BJ (cell line): ENCODE measurements at regions not wholly inside any gene's neighbourhood (a gene's known extent, or its start where the extent isn't known, plus 50 kb on each side); places are given as distances from the start of the nearest gene placed in this dataset.

Source experiments
- CTCF ChIA-PET: fragments of 350-600 bp; formaldehyde crosslinking; extraction: SDS; loops from one replicate; lab custom pipeline; 2021; ENCODE audit warnings: antibody characterized with exemption, inconsistent platforms; lab: Yijun Ruan, JAX
- POLR2A ChIA-PET: fragments of 300-600 bp; sonication (Branson Sonifier 250); formaldehyde crosslinking; extraction: SDS; loops from one replicate; lab custom pipeline; 2021; ENCODE audit warnings: antibody characterized with exemption; lab: Charles Lee
- DNase-seq: peaks from one replicate; pipeline ENCODE4 v3.0.0-alpha.2; 2011; ENCODE audit warnings: low read depth
- H3K27me3 ChIP-seq: 2 replicates; pipeline ENCODE4 v1.6.0; 2011; ENCODE audit warnings: low read length; ENCODE audit not compliant: control insufficient read depth, insufficient read depth
- H3K36me3 ChIP-seq: 2 replicates; pipeline ENCODE4 v1.5.1; 2011; ENCODE audit warnings: low read length; ENCODE audit not compliant: control insufficient read depth, insufficient read depth
- H3K4me3 ChIP-seq: 2 replicates; pipeline ENCODE4 v1.5.1; 2011; ENCODE audit warnings: low read depth, mild to moderate bottlenecking, control low read depth, low read length
- TF ChIP-seq, protein P1 (sequence below): IDR thresholded peaks from 2 replicates; pipeline ENCODE4 v1.5.1; 2011; ENCODE audit warnings: low read depth, mild to moderate bottlenecking, control low read depth, inconsistent platforms, low read length, moderate library complexity; ENCODE audit not compliant: insufficient read depth

DNA sequence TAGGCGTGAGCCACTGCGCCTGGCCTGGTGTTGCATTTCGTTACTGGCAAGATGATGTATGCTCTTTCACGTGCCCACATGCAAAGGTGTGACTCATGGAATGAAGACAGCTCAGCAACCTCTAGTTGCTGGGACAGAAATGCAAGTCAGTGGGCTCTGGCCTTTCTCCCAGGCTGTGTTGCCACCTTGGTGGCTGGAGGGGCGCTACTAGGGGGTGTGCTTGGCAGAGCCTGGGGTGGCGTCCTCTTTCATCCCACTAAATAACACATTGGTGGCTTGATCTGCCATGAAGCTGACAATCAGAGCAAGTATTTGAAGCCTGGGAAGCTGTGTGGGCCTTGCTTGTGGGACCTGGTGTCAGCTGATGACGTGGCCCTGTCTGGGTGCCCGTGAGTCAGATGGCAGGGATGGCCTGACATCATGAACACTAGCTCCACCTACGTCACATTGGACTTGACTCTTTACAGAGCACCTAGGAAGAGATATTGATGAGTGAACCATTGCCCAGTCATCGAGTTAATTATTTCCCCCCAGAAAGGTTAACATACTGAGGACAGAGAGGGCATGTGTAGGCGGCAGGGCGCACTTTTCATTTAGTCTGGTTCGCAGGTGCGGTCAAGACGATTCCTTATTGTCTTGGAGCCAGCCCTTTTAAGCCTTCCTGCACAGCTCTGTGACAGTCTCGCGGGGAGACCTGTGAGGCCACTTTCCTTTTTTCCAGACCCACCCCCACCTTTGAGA lies 154.2 kb downstream of the TM9SF2 start:
- ChIA-PET POLR2A (no interaction called here), CTCF (interaction anchor here (0.6 to 4.1 kb wide), 27 partner anchors 8 to 1473 kb away, joined by 3 to 27 read pairs (median 4); no protein-coding TSS in a partner anchor)
- H3K36me3 ChIP-seq, result no peaks in the 10 kb centered on the region
- no peak overlapping the region for H3K4me3 ChIP-seq
- TF ChIP-seq, protein P1, sequence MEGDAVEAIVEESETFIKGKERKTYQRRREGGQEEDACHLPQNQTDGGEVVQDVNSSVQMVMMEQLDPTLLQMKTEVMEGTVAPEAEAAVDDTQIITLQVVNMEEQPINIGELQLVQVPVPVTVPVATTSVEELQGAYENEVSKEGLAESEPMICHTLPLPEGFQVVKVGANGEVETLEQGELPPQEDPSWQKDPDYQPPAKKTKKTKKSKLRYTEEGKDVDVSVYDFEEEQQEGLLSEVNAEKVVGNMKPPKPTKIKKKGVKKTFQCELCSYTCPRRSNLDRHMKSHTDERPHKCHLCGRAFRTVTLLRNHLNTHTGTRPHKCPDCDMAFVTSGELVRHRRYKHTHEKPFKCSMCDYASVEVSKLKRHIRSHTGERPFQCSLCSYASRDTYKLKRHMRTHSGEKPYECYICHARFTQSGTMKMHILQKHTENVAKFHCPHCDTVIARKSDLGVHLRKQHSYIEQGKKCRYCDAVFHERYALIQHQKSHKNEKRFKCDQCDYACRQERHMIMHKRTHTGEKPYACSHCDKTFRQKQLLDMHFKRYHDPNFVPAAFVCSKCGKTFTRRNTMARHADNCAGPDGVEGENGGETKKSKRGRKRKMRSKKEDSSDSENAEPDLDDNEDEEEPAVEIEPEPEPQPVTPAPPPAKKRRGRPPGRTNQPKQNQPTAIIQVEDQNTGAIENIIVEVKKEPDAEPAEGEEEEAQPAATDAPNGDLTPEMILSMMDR, result no peak
- DNase-seq, result no peak
- peaks cover 3% of the 10 kb centered on the region; the same call in 1 of the 2 replicates for H3K27me3 ChIP-seq

DNA sequence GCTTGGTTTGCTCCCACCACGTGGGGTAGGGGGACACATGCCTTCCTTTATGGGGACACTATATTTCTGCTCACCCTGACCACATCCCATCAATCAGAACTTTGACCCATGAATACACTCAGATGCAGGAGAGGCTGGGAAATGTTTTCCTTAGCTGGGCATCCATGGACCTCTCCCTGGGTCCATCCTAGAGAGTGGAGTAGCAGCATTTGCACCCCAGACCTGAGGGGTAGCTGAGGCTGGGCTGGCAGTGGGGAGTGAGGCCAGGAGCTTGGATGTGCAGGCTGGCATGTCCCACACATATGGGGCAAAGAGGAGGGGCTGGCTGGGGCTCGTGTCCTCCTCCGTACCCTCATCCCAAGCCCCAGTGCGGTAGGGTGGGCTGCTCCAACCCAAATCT lies 152.8 kb downstream of the TM9SF2 start:
- no peak for DNase-seq
- Histone ChIP-seq H3K36me3 (no peaks in the 10 kb centered on the region), H3K4me3 (no peak overlapping the region), H3K27me3 (peaks cover 3% of the 10 kb centered on the region; the same call in 1 of the 2 replicates)
- ChIA-PET POLR2A (no interaction called here), CTCF (interaction anchor here (1.4 to 3.2 kb wide), 2 partner anchors 7 to 13 kb away, joined by 4 to 16 read pairs; no protein-coding TSS in a partner anchor)
- TF ChIP-seq, protein P1, result no peak

GRCh38 chr13:99653526-99653925 lies 152.3 kb downstream of the TM9SF2 start:
- no peak overlapping the region for H3K4me3 ChIP-seq
- CTCF ChIA-PET, result interaction anchor here (1.2 kb wide), 1 partner anchor 14 kb away, joined by 3 read pairs; no protein-coding TSS in a partner anchor
- H3K36me3 ChIP-seq, result no peaks in the 10 kb centered on the region
- no peak for DNase-seq
- TF ChIP-seq, protein P1, result no peak
- POLR2A ChIA-PET, result no interaction called here
- peaks cover 3% of the 10 kb centered on the region; the same call in 1 of the 2 replicates for H3K27me3 ChIP-seq

DNA sequence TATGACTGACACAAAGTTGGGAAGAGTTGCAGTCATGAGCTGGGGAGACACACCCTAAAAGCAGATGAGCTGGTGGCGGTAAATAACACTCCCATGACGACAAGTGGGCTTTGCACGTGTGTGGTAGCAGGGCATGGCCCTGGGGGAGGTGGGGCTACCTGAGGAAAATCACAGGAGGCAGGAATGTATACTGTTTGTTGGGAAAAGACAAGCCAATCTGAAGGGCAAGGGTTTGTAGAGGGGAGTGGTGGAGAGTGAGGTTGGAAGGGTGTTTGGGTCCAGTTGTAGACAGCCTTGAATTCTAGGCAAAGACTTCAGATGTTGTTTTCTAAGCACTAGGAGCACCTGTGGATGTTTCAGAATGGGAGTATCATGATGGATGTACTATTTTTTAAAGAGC lies 151.6 kb downstream of the TM9SF2 start:
- DNase-seq, result no peak
- Histone ChIP-seq H3K27me3 (peaks cover 3% of the 10 kb centered on the region; the same call in 1 of the 2 replicates), H3K36me3 (no peaks in the 10 kb centered on the region), H3K4me3 (no peak overlapping the region)
- ChIA-PET POLR2A (no interaction called here), CTCF (interaction anchor here (1.2 kb wide), 1 partner anchor 14 kb away, joined by 3 read pairs; no protein-coding TSS in a partner anchor)
- TF ChIP-seq, protein P1, result no peak

DNA sequence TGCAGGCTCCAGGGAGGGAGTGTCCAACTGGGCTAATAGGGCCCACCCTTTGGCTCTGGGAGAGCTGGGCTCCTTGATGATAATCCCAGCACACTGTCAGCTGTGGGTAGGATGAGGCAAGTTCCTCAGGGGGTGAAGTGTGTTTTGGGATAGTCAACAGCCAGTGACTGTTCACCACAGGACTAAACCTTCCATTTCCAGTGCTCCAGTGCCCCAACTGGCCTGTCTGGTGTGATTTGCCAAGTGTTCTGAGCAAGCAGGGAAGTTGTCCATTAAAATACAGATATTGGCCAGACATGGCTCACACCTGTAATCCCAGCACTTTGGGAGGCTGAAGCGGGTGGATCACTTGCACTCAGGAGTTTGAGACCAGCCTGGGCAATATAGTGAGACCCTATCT lies 150.9 kb downstream of the TM9SF2 start:
- Histone ChIP-seq H3K4me3 (no peak overlapping the region), H3K27me3 (peaks cover 3% of the 10 kb centered on the region; the same call in 1 of the 2 replicates), H3K36me3 (no peaks in the 10 kb centered on the region)
- no peak for DNase-seq
- TF ChIP-seq, protein P1, result no peak
- ChIA-PET POLR2A (no interaction called here), CTCF (no interaction called here)
